GM19023 (cell line): ENCODE measurements at regions not wholly inside any gene's neighbourhood (a gene's known extent, or its start where the extent isn't known, plus 50 kb on each side); places are given as distances from the start of the nearest gene placed in this dataset.
"Not testable (repeated sequence)": the region's sequence is repeated elsewhere in the genome, so short reads cannot be mapped to it uniquely, and the experiment has no call there.

ENCODE experiments used
- ATAC-seq: cut with Tn5 transposase; IDR thresholded peaks from one replicate; pipeline ENCODE4 v1.9.1; 2021; ENCODE audit warnings: mild to moderate bottlenecking, moderate library complexity; ENCODE audit not compliant: unreplicated experiment

- no peak for ATAC-seq
Measured at GRCh38 chr4:23038626-23039491, 346.1 kb downstream of the GBA3 start.

GRCh38 chr4:23036921-23037495 lies 344.3 kb downstream of the GBA3 start:
- no peak for ATAC-seq

GRCh38 chr4:23036503-23036902 lies 343.8 kb downstream of the GBA3 start:
- ATAC-seq: no peak

- no peak for ATAC-seq
Measured at GRCh38 chr4:23035521-23036056, 342.9 kb downstream of the GBA3 start.

GRCh38 chr4:23034731-23035130 lies 342.0 kb downstream of the GBA3 start:
- ATAC-seq: no peak

- no peak for ATAC-seq
Measured at GRCh38 chr4:23033796-23034195, 341.1 kb downstream of the GBA3 start.

- no peak for ATAC-seq
Measured at GRCh38 chr4:23028875-23029274, 336.1 kb downstream of the GBA3 start.

- ATAC-seq: no peak
Measured at GRCh38 chr4:23023666-23024065, 330.9 kb downstream of the GBA3 start.

GRCh38 chr4:23023121-23023520 lies 330.4 kb downstream of the GBA3 start:
- ATAC-seq: no peak

GRCh38 chr4:23022032-23022431 lies 329.3 kb downstream of the GBA3 start:
- ATAC-seq: no peak

- ATAC-seq: no peak
Measured at GRCh38 chr4:23021040-23021439, 328.3 kb downstream of the GBA3 start.

- ATAC-seq: not testable (repeated sequence)
Measured at GRCh38 chr4:23020399-23020798, 327.7 kb downstream of the GBA3 start.

- no peak for ATAC-seq
Measured at GRCh38 chr4:23016981-23017380, 324.2 kb downstream of the GBA3 start.

- no peak for ATAC-seq
Measured at GRCh38 chr4:23015821-23016220, 323.1 kb downstream of the GBA3 start.

GRCh38 chr4:23009093-23009492 lies 316.4 kb downstream of the GBA3 start:
- no peak for ATAC-seq

- no peak for ATAC-seq
Measured at GRCh38 chr4:23006756-23007155, 314.0 kb downstream of the GBA3 start.

- ATAC-seq: no peak
Measured at GRCh38 chr4:23005691-23006090, 313.0 kb downstream of the GBA3 start.

- ATAC-seq: no peak
Measured at GRCh38 chr4:23001478-23001877, 308.7 kb downstream of the GBA3 start.

GRCh38 chr4:22999419-22999818 lies 306.7 kb downstream of the GBA3 start:
- no peak for ATAC-seq

GRCh38 chr4:22997358-22998224 lies 304.9 kb downstream of the GBA3 start:
- ATAC-seq: no peak

- no peak for ATAC-seq
Measured at GRCh38 chr4:22991576-22991975, 298.8 kb downstream of the GBA3 start.
